ENCODE measurements at regions not wholly inside any gene's neighbourhood (a gene's known extent, or its start where the extent isn't known, plus 50 kb on each side); places are given as distances from the start of the nearest gene placed in this dataset.

- H3K4me1 Mint-ChIP-seq (ENCODE audit: low read depth, unreplicated experiment): no peaks in the 10 kb centered on the region
- H3K27ac Mint-ChIP-seq (ENCODE audit: unreplicated experiment): no peak overlapping the region
Measured at GRCh38 chr7:104963378-104963990, 50.5 kb upstream of the KMT2E start.

GRCh38 chr7:104963991-104964385, 50.0 kb upstream of the KMT2E start:
- Mint-ChIP-seq H3K9me3 (ENCODE audit: unreplicated experiment) (no peaks in the 10 kb centered on the region), H3K4me1 (ENCODE audit: low read depth, unreplicated experiment) (no peaks in the 10 kb centered on the region), H3K27ac (ENCODE audit: unreplicated experiment) (no peak overlapping the region), H3K36me3 (ENCODE audit: insufficient read depth, unreplicated experiment) (peaks cover 7% of the 10 kb centered on the region), H3K27me3 (ENCODE audit: insufficient read depth, unreplicated experiment) (no peaks in the 10 kb centered on the region), H3K4me3 (ENCODE audit: unreplicated experiment) (no peak overlapping the region)
- intact Hi-C loops (cut with micrococcal nuclease; ENCODE audit: unreplicated experiment): no loop called here
- no peak overlapping the region for H3K4me3 ChIP-seq (ENCODE audit: low read depth, low read length)
- H3K9me3 ChIP-seq: peaks cover 10% of the 10 kb centered on the region
- H3K27me3 ChIP-seq (replicated peaks; ENCODE audit: control insufficient read depth, insufficient read depth, low read length): no peaks in the 10 kb centered on the region
- BruUV-seq (replicated peaks): no TSS peak
- no peak for DNase-seq
- ChIA-PET POLR2A (no interaction called here), CTCF (no interaction called here)
- no peak for TF ChIP-seq CTCF (IDR thresholded peaks at IDR 0.05; ENCODE audit: insufficient read depth in 1 of 2, low read depth in 1 of 2, low read length in 1 of 2, severe bottlenecking in 1 of 2, unreplicated experiment in 1 of 2)
- H3K4me1 ChIP-seq: no peaks in the 10 kb centered on the region
- H3K36me3 ChIP-seq (ENCODE audit: control insufficient read depth, insufficient read depth, low read length): no peaks in the 10 kb centered on the region

More at GRCh38 chr7:104963378-104963990, 50.5 kb upstream of the KMT2E start:
- Histone ChIP-seq H3K36me3 (ENCODE audit: control insufficient read depth, insufficient read depth, low read length) (no peaks in the 10 kb centered on the region), H3K27me3 (replicated peaks; ENCODE audit: control insufficient read depth, insufficient read depth, low read length) (no peaks in the 10 kb centered on the region), H3K9me3 (peaks cover 10% of the 10 kb centered on the region), H3K4me3 (ENCODE audit: low read depth, low read length) (no peak overlapping the region), H3K4me1 (no peaks in the 10 kb centered on the region)
- intact Hi-C loops (cut with micrococcal nuclease; ENCODE audit: unreplicated experiment): no loop called here
- H3K9me3 Mint-ChIP-seq (ENCODE audit: unreplicated experiment): no peaks in the 10 kb centered on the region
- POLR2A ChIA-PET: no interaction called here
- CTCF ChIA-PET: no interaction called here
- H3K4me3 Mint-ChIP-seq (ENCODE audit: unreplicated experiment): no peak overlapping the region
- no TSS peak for BruUV-seq (replicated peaks)
- no peak for DNase-seq
- TF ChIP-seq CTCF (IDR thresholded peaks at IDR 0.05; ENCODE audit: insufficient read depth in 1 of 2, low read depth in 1 of 2, low read length in 1 of 2, severe bottlenecking in 1 of 2, unreplicated experiment in 1 of 2): no peak
- no peaks in the 10 kb centered on the region for H3K27me3 Mint-ChIP-seq (ENCODE audit: insufficient read depth, unreplicated experiment)
- H3K36me3 Mint-ChIP-seq (ENCODE audit: insufficient read depth, unreplicated experiment): peaks cover 7% of the 10 kb centered on the region
